ENCODE measurements at regions not wholly inside any gene's neighbourhood (a gene's known extent, or its start where the extent isn't known, plus 50 kb on each side); places are given as distances from the start of the nearest gene placed in this dataset.

DNA sequence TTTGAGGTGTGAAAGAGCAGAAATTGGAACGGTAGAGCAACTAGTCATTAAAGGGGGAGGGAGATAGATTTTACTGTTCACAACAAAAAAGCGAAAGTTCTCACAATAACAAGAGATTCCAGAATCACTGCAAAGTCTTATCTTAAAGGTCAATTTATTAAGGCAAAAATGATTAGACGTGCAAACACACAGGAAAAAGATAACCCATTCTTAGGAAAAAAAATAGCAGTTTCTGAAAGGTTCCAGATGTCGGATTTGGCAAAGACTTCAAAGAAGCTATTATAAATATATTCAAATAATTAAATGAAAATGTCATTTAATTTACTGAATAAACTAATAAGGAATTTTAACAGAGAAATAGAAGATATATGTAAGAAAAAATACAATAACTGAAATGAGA, 70.8 kb upstream of the GNAI1 start:
- CTCF ChIA-PET: interaction anchor here (0.7 to 1.0 kb wide), 2 partner anchors 9 to 633 kb away, joined by 3 read pairs; no protein-coding TSS in a partner anchor

DNA sequence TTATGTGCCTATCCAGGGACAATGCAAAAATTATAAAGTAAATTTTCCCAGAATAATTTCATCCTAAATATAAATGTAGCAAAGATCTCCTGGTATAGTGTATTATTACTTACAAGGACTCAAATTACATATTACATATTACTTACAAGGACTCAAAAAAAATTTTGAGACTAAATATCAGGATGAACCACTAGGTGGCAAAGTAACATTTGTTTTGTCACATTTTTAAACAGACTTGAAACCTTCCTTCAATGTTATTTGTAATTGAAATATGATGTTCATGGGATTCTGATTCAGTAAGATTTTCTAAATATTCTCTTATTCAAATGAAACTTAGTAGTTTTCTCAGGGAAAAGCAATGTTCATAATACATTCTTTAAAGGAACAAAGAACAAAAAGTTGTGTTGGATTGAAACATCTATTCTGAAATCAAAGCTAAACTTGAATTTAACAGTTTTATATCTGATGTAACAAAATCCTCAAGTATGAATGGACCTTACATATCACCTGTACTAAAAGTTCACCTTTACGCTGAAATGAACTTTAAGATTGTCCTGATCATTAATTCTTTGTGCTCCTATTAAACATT, 74.3 kb upstream of the GNAI1 start:
- Mint-ChIP-seq H3K27me3 (no peaks in the 10 kb centered on the region), H3K36me3 (ENCODE audit: low read depth) (no peaks in the 10 kb centered on the region), H3K4me3 (no peak overlapping the region), H3K4me1 (ENCODE audit: low read depth) (no peaks in the 10 kb centered on the region), H3K27ac (no peak overlapping the region), H3K9me3 (no peaks in the 10 kb centered on the region)
- POLR2A ChIA-PET: no interaction called here
- CTCF ChIA-PET: interaction anchor here (0.7 to 1.9 kb wide), 9 partner anchors 12 to 391 kb away, joined by 3 to 12 read pairs (median 3); no protein-coding TSS in a partner anchor
- DNase-seq (no peak), ATAC-seq (no peak)
- intact Hi-C loops (cut with micrococcal nuclease): loop anchor here (5.0 kb wide), 1 partner anchor 392 kb away; no protein-coding TSS in a partner anchor
- TF ChIP-seq, protein P1, sequence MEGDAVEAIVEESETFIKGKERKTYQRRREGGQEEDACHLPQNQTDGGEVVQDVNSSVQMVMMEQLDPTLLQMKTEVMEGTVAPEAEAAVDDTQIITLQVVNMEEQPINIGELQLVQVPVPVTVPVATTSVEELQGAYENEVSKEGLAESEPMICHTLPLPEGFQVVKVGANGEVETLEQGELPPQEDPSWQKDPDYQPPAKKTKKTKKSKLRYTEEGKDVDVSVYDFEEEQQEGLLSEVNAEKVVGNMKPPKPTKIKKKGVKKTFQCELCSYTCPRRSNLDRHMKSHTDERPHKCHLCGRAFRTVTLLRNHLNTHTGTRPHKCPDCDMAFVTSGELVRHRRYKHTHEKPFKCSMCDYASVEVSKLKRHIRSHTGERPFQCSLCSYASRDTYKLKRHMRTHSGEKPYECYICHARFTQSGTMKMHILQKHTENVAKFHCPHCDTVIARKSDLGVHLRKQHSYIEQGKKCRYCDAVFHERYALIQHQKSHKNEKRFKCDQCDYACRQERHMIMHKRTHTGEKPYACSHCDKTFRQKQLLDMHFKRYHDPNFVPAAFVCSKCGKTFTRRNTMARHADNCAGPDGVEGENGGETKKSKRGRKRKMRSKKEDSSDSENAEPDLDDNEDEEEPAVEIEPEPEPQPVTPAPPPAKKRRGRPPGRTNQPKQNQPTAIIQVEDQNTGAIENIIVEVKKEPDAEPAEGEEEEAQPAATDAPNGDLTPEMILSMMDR (IDR thresholded peaks at IDR 0.05): peak; percentile 50

More for the DNA sequence above, 70.8 kb upstream of the GNAI1 start:
- Mint-ChIP-seq H3K36me3 (ENCODE audit: low read depth) (no peaks in the 10 kb centered on the region), H3K4me3 (no peak overlapping the region), H3K27me3 (no peaks in the 10 kb centered on the region), H3K27ac (no peak overlapping the region), H3K4me1 (ENCODE audit: low read depth) (no peaks in the 10 kb centered on the region), H3K9me3 (peaks cover 6% of the 10 kb centered on the region)
- ATAC-seq: no peak
- POLR2A ChIA-PET: no interaction called here
- TF ChIP-seq, protein P1 (IDR thresholded peaks at IDR 0.05): no peak
- intact Hi-C loops (cut with micrococcal nuclease): loop anchor here (5.0 kb wide), 1 partner anchor 388 kb away; no protein-coding TSS in a partner anchor
- DNase-seq: no peak

DNA sequence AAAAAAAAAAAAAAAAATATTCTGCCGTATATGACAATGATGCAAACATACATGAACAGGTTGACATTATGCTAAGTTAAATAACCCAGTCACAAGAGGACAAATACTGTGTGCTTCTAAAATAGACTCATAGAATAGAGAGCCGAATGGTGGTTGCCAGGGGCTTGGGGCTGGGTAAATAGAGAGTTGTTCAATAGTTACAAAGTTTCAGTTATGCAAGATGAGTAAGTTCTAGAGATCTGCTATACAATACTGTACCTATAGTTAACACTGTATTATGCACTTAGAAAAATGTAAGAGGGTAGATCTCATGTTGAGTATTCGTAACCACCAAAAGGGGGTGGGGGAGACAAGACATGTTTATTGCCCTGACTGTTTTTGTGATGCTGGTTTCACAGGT, 77.1 kb upstream of the GNAI1 start:
- POLR2A ChIA-PET: no interaction called here
- DNase-seq (no peak), ATAC-seq (no peak)
- no peaks in the 10 kb centered on the region for H3K27me3 Mint-ChIP-seq
- H3K4me3 Mint-ChIP-seq: no peak overlapping the region
- CTCF ChIA-PET: no interaction called here
- H3K4me1 Mint-ChIP-seq (ENCODE audit: low read depth): no peaks in the 10 kb centered on the region
- no peak overlapping the region for H3K27ac Mint-ChIP-seq
- intact Hi-C loops (cut with micrococcal nuclease): no loop called here
- TF ChIP-seq, protein P1 (IDR thresholded peaks at IDR 0.05): no peak
- no peaks in the 10 kb centered on the region for H3K36me3 Mint-ChIP-seq (ENCODE audit: low read depth)
- H3K9me3 Mint-ChIP-seq: no peaks in the 10 kb centered on the region

DNA sequence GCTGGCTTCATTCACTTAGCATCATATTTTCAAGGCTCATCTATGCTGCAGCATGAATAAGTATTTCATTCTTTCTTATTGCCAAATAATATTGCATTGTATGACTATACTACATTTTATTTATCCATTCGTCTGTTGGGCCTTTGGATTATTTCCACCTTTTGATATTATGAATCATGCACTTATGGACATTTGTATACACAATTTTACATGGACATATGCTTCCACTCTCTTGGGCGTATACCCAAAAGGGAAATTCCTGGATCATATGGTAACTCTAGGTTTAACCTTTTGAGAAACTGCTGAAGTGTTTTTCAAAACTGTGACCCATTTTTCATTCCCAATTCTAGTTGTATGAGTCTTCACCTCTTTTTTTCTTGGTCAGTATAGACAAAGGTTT, 80.3 kb upstream of the GNAI1 start:
- TF ChIP-seq, protein P1 (IDR thresholded peaks at IDR 0.05): no peak
- no peak for DNase-seq
- H3K4me1 Mint-ChIP-seq (ENCODE audit: low read depth): no peaks in the 10 kb centered on the region
- H3K9me3 Mint-ChIP-seq: no peaks in the 10 kb centered on the region
- H3K36me3 Mint-ChIP-seq (ENCODE audit: low read depth): no peaks in the 10 kb centered on the region
- no peak for ATAC-seq
- ChIA-PET POLR2A (no interaction called here), CTCF (interaction anchor here (1.0 kb wide), 2 partner anchors 10 to 19 kb away, joined by 3 to 4 read pairs; no protein-coding TSS in a partner anchor)
- no peak overlapping the region for H3K4me3 Mint-ChIP-seq
- no peak overlapping the region for H3K27ac Mint-ChIP-seq
- no peaks in the 10 kb centered on the region for H3K27me3 Mint-ChIP-seq
- intact Hi-C loops (cut with micrococcal nuclease): no loop called here

DNA sequence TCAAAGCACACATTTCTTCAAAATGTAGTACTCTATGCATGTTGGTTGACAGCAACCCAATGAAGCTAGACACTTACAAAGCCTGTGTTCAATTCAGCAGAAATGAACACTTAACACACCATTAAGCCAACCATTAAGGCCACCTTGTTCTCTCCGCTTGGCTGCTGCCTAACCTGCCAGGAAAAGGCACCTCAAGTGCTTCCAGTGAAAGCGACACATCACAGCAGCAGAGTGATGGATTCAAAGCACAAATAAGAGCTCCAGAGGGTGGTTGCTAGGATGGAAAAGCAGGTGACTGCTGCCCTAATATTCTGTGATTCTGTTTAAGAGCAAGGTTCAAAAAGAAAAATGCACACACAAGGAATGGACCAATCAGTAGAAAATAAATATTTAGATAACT, 81.5 kb upstream of the GNAI1 start:
- Mint-ChIP-seq H3K4me1 (ENCODE audit: low read depth) (no peaks in the 10 kb centered on the region), H3K9me3 (no peaks in the 10 kb centered on the region), H3K27ac (no peak overlapping the region), H3K36me3 (ENCODE audit: low read depth) (no peaks in the 10 kb centered on the region), H3K27me3 (no peaks in the 10 kb centered on the region), H3K4me3 (no peak overlapping the region)
- TF ChIP-seq, protein P1 (IDR thresholded peaks at IDR 0.05): no peak
- ATAC-seq: no peak
- ChIA-PET POLR2A (no interaction called here), CTCF (no interaction called here)
- no peak for DNase-seq
- intact Hi-C loops (cut with micrococcal nuclease): no loop called here
